Mesenchymal stem cell (in vitro differentiated cells and primary cell): ENCODE measurements at regions not wholly inside any gene's neighbourhood (a gene's known extent, or its start where the extent isn't known, plus 50 kb on each side); places are given as distances from the start of the nearest gene placed in this dataset.

Source experiments
- DNase-seq: peaks from one replicate; pipeline ENCODE4 v3.0.0-alpha.2; 2013
- H2AFZ ChIP-seq: one replicate; pipeline ENCODE4 v1.6.1; 2013; ENCODE audit warnings: low read depth, mild to moderate bottlenecking, control low read depth, inconsistent platforms, low read length, moderate library complexity
- H2AK5ac ChIP-seq: 2 replicates; pipeline ENCODE4 v1.6.1; 2013; ENCODE audit warnings: low read length, moderate library complexity, mild to moderate bottlenecking, inconsistent platforms; ENCODE audit not compliant: severe bottlenecking
- H2BK120ac ChIP-seq: one replicate; pipeline ENCODE4 v1.6.1; 2013; ENCODE audit warnings: low read depth, mild to moderate bottlenecking, inconsistent platforms, low read length, moderate library complexity
- H2BK12ac ChIP-seq, 2 experiments: one replicate each; pipeline ENCODE4 v1.6.1; 2013; ENCODE audit warnings: inconsistent platforms in 2 of 2, low read length in 2 of 2, mild to moderate bottlenecking in 2 of 2, moderate library complexity in 2 of 2, control low read depth in 1 of 2
- H2BK15ac ChIP-seq: one replicate; pipeline ENCODE4 v1.6.1; 2013; ENCODE audit warnings: mild to moderate bottlenecking, low read depth, inconsistent platforms; ENCODE audit not compliant: poor library complexity, severe bottlenecking
- H2BK5ac ChIP-seq: 2 replicates; pipeline ENCODE4 v1.6.1; 2013; ENCODE audit warnings: low read depth, mild to moderate bottlenecking, low read length, control low read depth, inconsistent platforms; ENCODE audit not compliant: poor library complexity, severe bottlenecking
- H3K14ac ChIP-seq, 2 experiments: one replicate each; pipeline ENCODE4 v1.6.1; 2013; ENCODE audit warnings: inconsistent platforms in 2 of 2, low read length in 2 of 2, control low read depth in 1 of 2, mild to moderate bottlenecking in 1 of 2, moderate library complexity in 1 of 2
- H3K18ac ChIP-seq, 2 experiments: one replicate each; pipeline ENCODE4 v1.6.1; 2013; ENCODE audit warnings: inconsistent platforms in 2 of 2, low read length in 2 of 2, control low read depth in 1 of 2, low read depth in 1 of 2, mild to moderate bottlenecking in 1 of 2
- H3K23ac ChIP-seq, 2 experiments: one replicate each; pipeline ENCODE4 v1.6.1; 2013; ENCODE audit warnings: inconsistent platforms in 2 of 2, low read length in 2 of 2, mild to moderate bottlenecking in 2 of 2, moderate library complexity in 2 of 2, control low read depth in 1 of 2
- H3K27ac ChIP-seq: 2 replicates; pipeline ENCODE4 v1.5.1; 2013; ENCODE audit warnings: mild to moderate bottlenecking, moderate library complexity, low read length, control low read depth, inconsistent platforms; ENCODE audit not compliant: poor library complexity, severe bottlenecking
- H3K27me3 ChIP-seq, 2 experiments: 2 replicates each; pipeline versions ENCODE4 v1.6.1 to v1.7.0; 2013; ENCODE audit warnings: low read length in 2 of 2, mild to moderate bottlenecking in 2 of 2, moderate library complexity in 2 of 2, control low read depth in 1 of 2, inconsistent platforms in 1 of 2; ENCODE audit not compliant: control insufficient read depth in 1 of 2, insufficient read depth in 1 of 2
- H3K36me3 ChIP-seq, 2 experiments: 2 replicates each; pipeline versions ENCODE4 v1.6.1 to v1.7.0; 2013; ENCODE audit warnings: low read length in 2 of 2, control low read depth in 1 of 2, inconsistent platforms in 1 of 2, low read depth in 1 of 2, mild to moderate bottlenecking in 1 of 2; ENCODE audit not compliant: insufficient read depth in 2 of 2, control insufficient read depth in 1 of 2
- H3K4ac ChIP-seq, 2 experiments: one replicate each; pipeline ENCODE4 v1.6.1; 2013; ENCODE audit warnings: inconsistent platforms in 2 of 2, low read length in 2 of 2, mild to moderate bottlenecking in 2 of 2, moderate library complexity in 2 of 2, control low read depth in 1 of 2, low read depth in 1 of 2
- H3K4me1 ChIP-seq: 2 replicates; pipeline ENCODE4 v1.6.1; 2013; ENCODE audit warnings: low read depth, low read length, control low read depth; ENCODE audit not compliant: control insufficient read depth, insufficient read depth
- H3K4me2 ChIP-seq: 2 replicates; pipeline ENCODE4 v1.6.1; 2013; ENCODE audit warnings: low read length, mild to moderate bottlenecking, inconsistent platforms; ENCODE audit not compliant: poor library complexity, severe bottlenecking
- H3K4me3 ChIP-seq, 2 experiments: 2 replicates each; pipeline versions ENCODE4 v1.5.1 to v1.7.0; 2013; ENCODE audit warnings: low read length in 2 of 2, mild to moderate bottlenecking in 2 of 2, control low read depth in 1 of 2, low read depth in 1 of 2; ENCODE audit not compliant: insufficient read depth in 1 of 2
- H3K79me1 ChIP-seq: replicated peaks from 2 replicates; pipeline ENCODE4 v1.6.1; 2013; ENCODE audit warnings: mild to moderate bottlenecking, control low read depth, low read length, inconsistent platforms; ENCODE audit not compliant: poor library complexity, severe bottlenecking
- H3K9ac ChIP-seq: 2 replicates; pipeline ENCODE4 v1.7.0; 2013; ENCODE audit warnings: mild to moderate bottlenecking, low read length, moderate library complexity
- H3K9me3 ChIP-seq: 2 replicates; pipeline ENCODE4 v1.7.0; 2013; ENCODE audit warnings: mild to moderate bottlenecking, low read length; ENCODE audit not compliant: control insufficient read depth
- H4K8ac ChIP-seq: one replicate; pipeline ENCODE4 v1.6.1; 2013; ENCODE audit warnings: inconsistent platforms, mild to moderate bottlenecking, low read length, moderate library complexity
- H4K91ac ChIP-seq: one replicate; pipeline ENCODE4 v1.6.1; 2013; ENCODE audit warnings: mild to moderate bottlenecking, low read length, inconsistent platforms
- WGBS: methylation state at CpG from one replicate; pipeline ENCODE4 v1.1.7; 2013; ENCODE audit warnings: mixed read lengths; 5-methylcytosine and 5-hydroxymethylcytosine counted together

DNA sequence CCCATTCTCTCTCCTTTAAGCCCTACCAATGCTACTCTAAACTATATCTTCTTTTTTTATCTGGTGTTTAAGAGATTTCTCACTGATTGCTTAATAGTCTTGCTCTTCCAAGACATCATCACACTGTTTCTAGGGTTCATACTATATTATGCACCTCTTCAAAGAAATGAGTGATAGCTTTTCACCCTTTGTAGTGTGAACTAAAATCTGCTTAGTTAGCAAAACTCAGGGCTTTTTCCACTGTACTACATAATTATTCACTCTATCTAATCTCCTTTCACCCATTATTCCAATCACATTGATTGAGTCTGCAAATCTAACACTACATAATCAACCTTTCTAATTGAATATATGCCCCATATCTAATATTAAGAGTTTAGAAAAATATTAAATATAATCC lies 456.0 kb upstream of the SOX9 start:
- no peaks in the 10 kb centered on the region for H3K4me1 ChIP-seq
- no peak overlapping the region for H4K91ac ChIP-seq
- H3K27me3 ChIP-seq, result no peaks in the 10 kb centered on the region
- H3K23ac ChIP-seq, result no peak overlapping the region
- H3K9ac ChIP-seq, result no peak overlapping the region
- no peak for DNase-seq
- no peak overlapping the region for H2AK5ac ChIP-seq
- no peak overlapping the region for H2BK120ac ChIP-seq
- no peak overlapping the region for H3K4ac ChIP-seq
- no peak overlapping the region for H4K8ac ChIP-seq
- H3K18ac ChIP-seq, result no peak overlapping the region
- no peak overlapping the region for H2AFZ ChIP-seq
- H2BK15ac ChIP-seq, result no peak overlapping the region
- H3K4me2 ChIP-seq, result no peak overlapping the region
- no peak overlapping the region for H3K27ac ChIP-seq
- H3K36me3 ChIP-seq, result no peaks in the 10 kb centered on the region
- no peak overlapping the region for H2BK12ac ChIP-seq
- peaks cover 5% of the 10 kb centered on the region for H3K9me3 ChIP-seq
- H2BK5ac ChIP-seq, result no peak overlapping the region
- H3K79me1 ChIP-seq, result no peaks in the 10 kb centered on the region
- H3K14ac ChIP-seq, result no peak overlapping the region
- H3K4me3 ChIP-seq, result no peak overlapping the region

DNA sequence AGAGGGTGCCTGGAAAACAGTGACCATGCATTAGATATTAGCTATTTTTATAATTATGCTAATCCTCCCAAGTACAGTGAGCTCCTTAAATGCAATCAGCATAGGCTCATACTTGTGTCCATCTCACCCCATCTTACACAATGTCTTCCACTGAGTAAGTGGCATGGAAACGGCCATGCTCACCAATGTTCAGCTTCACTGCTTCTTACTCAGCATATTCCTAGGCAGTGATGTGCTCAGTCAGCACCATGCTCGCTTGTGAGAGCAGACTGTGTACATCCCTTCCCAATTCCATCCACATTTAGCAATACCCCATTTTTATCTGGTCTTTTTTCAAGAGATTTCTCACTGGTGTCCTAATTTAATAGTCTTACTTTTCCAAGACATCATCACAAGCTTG lies 454.8 kb upstream of the SOX9 start:
- H3K4me1 ChIP-seq, result no peaks in the 10 kb centered on the region
- no peak overlapping the region for H2AK5ac ChIP-seq
- no peak overlapping the region for H3K4me3 ChIP-seq
- H2AFZ ChIP-seq, result no peak overlapping the region
- H3K18ac ChIP-seq, result no peak overlapping the region
- no peak overlapping the region for H4K91ac ChIP-seq
- no peak overlapping the region for H4K8ac ChIP-seq
- no peak overlapping the region for H2BK120ac ChIP-seq
- no peak overlapping the region for H2BK15ac ChIP-seq
- DNase-seq, result no peak
- H3K4ac ChIP-seq, result no peak overlapping the region
- no peak overlapping the region for H3K4me2 ChIP-seq
- H3K27me3 ChIP-seq, result no peaks in the 10 kb centered on the region
- H3K27ac ChIP-seq, result no peak overlapping the region
- H3K79me1 ChIP-seq, result no peaks in the 10 kb centered on the region
- H2BK12ac ChIP-seq, result no peak overlapping the region
- no peak overlapping the region for H3K14ac ChIP-seq
- WGBS, result 84% methylated on average over 2 of the region's 2 CpGs
- peaks cover 5% of the 10 kb centered on the region for H3K9me3 ChIP-seq
- H2BK5ac ChIP-seq, result no peak overlapping the region
- no peaks in the 10 kb centered on the region for H3K36me3 ChIP-seq
- H3K23ac ChIP-seq, result no peak overlapping the region
- H3K9ac ChIP-seq, result no peak overlapping the region

DNA sequence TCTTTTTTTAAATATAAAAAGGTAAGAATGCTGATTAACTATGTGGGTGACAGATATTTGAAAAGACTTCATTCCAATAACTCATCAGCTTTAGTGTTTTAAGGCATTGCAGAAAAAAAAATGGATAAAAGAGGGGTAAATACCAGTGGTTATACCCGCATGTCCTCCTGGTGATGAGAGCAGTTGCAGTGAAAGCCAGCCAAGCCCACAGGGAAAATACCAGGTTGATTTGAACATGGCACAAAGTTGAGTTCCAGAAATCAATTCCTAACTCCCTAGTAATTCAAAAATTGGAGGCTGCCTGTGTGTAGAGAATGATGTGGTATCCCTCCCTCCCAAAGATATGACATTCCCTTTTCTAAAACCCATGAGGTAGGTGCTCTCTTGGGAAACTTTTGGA lies 453.2 kb upstream of the SOX9 start:
- Histone ChIP-seq H4K8ac (no peak overlapping the region), H2BK15ac (no peak overlapping the region), H3K23ac (no peak overlapping the region), H3K14ac (no peak overlapping the region), H4K91ac (no peak overlapping the region), H3K4me1 (no peaks in the 10 kb centered on the region), H3K18ac (no peak overlapping the region), H3K4me2 (no peak overlapping the region), H3K36me3 (no peaks in the 10 kb centered on the region), H2BK120ac (no peak overlapping the region), H3K4ac (no peak overlapping the region), H2AK5ac (no peak overlapping the region), H3K9ac (no peak overlapping the region), H3K27me3 (no peaks in the 10 kb centered on the region), H2BK12ac (no peak overlapping the region), H3K27ac (no peak overlapping the region), H3K79me1 (no peaks in the 10 kb centered on the region), H3K4me3 (no peak overlapping the region), H3K9me3 (peaks cover 11% of the 10 kb centered on the region), H2BK5ac (no peak overlapping the region), H2AFZ (no peak overlapping the region)
- 100% methylated on average over 1 of the region's 1 CpG for WGBS
- no peak for DNase-seq

DNA sequence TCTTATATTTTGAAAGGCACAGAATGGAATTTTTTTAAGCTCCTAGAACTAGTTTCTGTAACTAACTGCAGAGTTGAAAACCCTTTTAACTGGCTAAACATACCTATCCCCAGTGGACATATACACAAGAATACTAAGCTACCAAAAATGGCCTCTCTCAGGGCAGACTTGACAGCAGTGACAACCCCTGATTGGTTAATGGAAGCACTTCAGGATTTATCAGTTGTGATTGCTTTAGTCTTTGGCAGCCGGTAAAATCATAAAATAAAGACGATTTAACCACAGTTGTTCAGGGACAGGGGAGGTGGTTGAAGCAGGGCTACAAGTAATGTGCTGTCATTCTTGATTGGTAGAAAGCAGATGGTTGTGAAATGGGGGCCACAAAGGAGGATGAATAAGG lies 452.0 kb upstream of the SOX9 start:
- no peak overlapping the region for H3K4ac ChIP-seq
- peaks cover 11% of the 10 kb centered on the region for H3K9me3 ChIP-seq
- no peak for DNase-seq

More for the DNA sequence above, 452.0 kb upstream of the SOX9 start:
- Histone ChIP-seq H2BK120ac (no peak overlapping the region), H3K14ac (no peak overlapping the region), H3K9ac (no peak overlapping the region), H3K18ac (no peak overlapping the region), H2BK5ac (no peak overlapping the region), H3K27me3 (no peaks in the 10 kb centered on the region), H2BK12ac (no peak overlapping the region), H3K4me2 (no peak overlapping the region), H3K27ac (no peak overlapping the region), H2BK15ac (no peak overlapping the region), H4K8ac (no peak overlapping the region), H3K36me3 (no peaks in the 10 kb centered on the region), H3K4me3 (no peak overlapping the region), H3K4me1 (no peaks in the 10 kb centered on the region), H2AK5ac (no peak overlapping the region), H3K79me1 (no peaks in the 10 kb centered on the region), H2AFZ (no peak overlapping the region), H4K91ac (no peak overlapping the region), H3K23ac (no peak overlapping the region)
- 95% methylated on average over 2 of the region's 2 CpGs for WGBS
